ENCODE measurements at regions not wholly inside any gene's neighbourhood (a gene's known extent, or its start where the extent isn't known, plus 50 kb on each side); places are given as distances from the start of the nearest gene placed in this dataset.
"Not testable (repeated sequence)": the region's sequence is repeated elsewhere in the genome, so short reads cannot be mapped to it uniquely, and the experiment has no call there.

- in situ Hi-C loops (cut with MboI; ENCODE audit: low sequenced_read_pairs): no loop called here
Measured at GRCh38 chr13:81639984-81640582, 1299.2 kb upstream of the SPRY2 start.

GRCh38 chr13:81637457-81637856 lies 1296.5 kb upstream of the SPRY2 start:
- in situ Hi-C loops (cut with MboI; ENCODE audit: low sequenced_read_pairs): no loop called here

- in situ Hi-C loops (cut with MboI; ENCODE audit: low sequenced_read_pairs): no loop called here
Measured at GRCh38 chr13:81636120-81636519, 1295.2 kb upstream of the SPRY2 start.

GRCh38 chr13:81615031-81615430 lies 1274.1 kb upstream of the SPRY2 start:
- in situ Hi-C loops (cut with MboI; ENCODE audit: low sequenced_read_pairs): no loop called here

GRCh38 chr13:81610644-81611043 lies 1269.7 kb upstream of the SPRY2 start:
- in situ Hi-C loops (cut with MboI; ENCODE audit: low sequenced_read_pairs): no loop called here

GRCh38 chr13:81609335-81609734 lies 1268.4 kb upstream of the SPRY2 start:
- in situ Hi-C loops (cut with MboI; ENCODE audit: low sequenced_read_pairs): no loop called here

GRCh38 chr13:81606074-81606473 lies 1265.1 kb upstream of the SPRY2 start:
- in situ Hi-C loops (cut with MboI; ENCODE audit: low sequenced_read_pairs): no loop called here

- in situ Hi-C loops (cut with MboI; ENCODE audit: low sequenced_read_pairs): no loop called here
Measured at GRCh38 chr13:81602241-81602640, 1261.3 kb upstream of the SPRY2 start.

- in situ Hi-C loops (cut with MboI; ENCODE audit: low sequenced_read_pairs): no loop called here
Measured at GRCh38 chr13:81597101-81597500, 1256.2 kb upstream of the SPRY2 start.

GRCh38 chr13:81596224-81596753 lies 1255.4 kb upstream of the SPRY2 start:
- in situ Hi-C loops (cut with MboI; ENCODE audit: low sequenced_read_pairs): no loop called here

- in situ Hi-C loops (cut with MboI; ENCODE audit: low sequenced_read_pairs): no loop called here
Measured at GRCh38 chr13:81591528-81592220, 1250.7 kb upstream of the SPRY2 start.

GRCh38 chr13:81582381-81582780 lies 1241.5 kb upstream of the SPRY2 start:
- in situ Hi-C loops (cut with MboI; ENCODE audit: low sequenced_read_pairs): no loop called here

GRCh38 chr13:81577601-81578195 lies 1236.8 kb upstream of the SPRY2 start:
- in situ Hi-C loops (cut with MboI; ENCODE audit: low sequenced_read_pairs): no loop called here

- in situ Hi-C loops (cut with MboI; ENCODE audit: low sequenced_read_pairs): no loop called here
Measured at GRCh38 chr13:81568824-81569223, 1227.9 kb upstream of the SPRY2 start.

GRCh38 chr13:81565849-81566248 lies 1224.9 kb upstream of the SPRY2 start:
- in situ Hi-C loops (cut with MboI; ENCODE audit: low sequenced_read_pairs): no loop called here

- in situ Hi-C loops (cut with MboI; ENCODE audit: low sequenced_read_pairs): no loop called here
Measured at GRCh38 chr13:81563091-81563490, 1222.2 kb upstream of the SPRY2 start.

GRCh38 chr13:81562598-81562997 lies 1221.7 kb upstream of the SPRY2 start:
- in situ Hi-C loops (cut with MboI; ENCODE audit: low sequenced_read_pairs): no loop called here

GRCh38 chr13:81551036-81551435 lies 1210.1 kb upstream of the SPRY2 start:
- in situ Hi-C loops (cut with MboI; ENCODE audit: low sequenced_read_pairs): no loop called here

GRCh38 chr13:81546294-81546693 lies 1205.4 kb upstream of the SPRY2 start:
- in situ Hi-C loops (cut with MboI; ENCODE audit: low sequenced_read_pairs): not testable (repeated sequence)

- in situ Hi-C loops (cut with MboI; ENCODE audit: low sequenced_read_pairs): no loop called here
Measured at GRCh38 chr13:81540777-81541176, 1199.9 kb upstream of the SPRY2 start.

- in situ Hi-C loops (cut with MboI; ENCODE audit: low sequenced_read_pairs): no loop called here
Measured at GRCh38 chr13:81539643-81540150, 1198.8 kb upstream of the SPRY2 start.

GRCh38 chr13:81498969-81499368 lies 1158.0 kb upstream of the SPRY2 start:
- in situ Hi-C loops (cut with MboI; ENCODE audit: low sequenced_read_pairs): no loop called here
